Left lung (tissue), 4 donors: ENCODE measurements at regions not wholly inside any gene's neighbourhood (a gene's known extent, or its start where the extent isn't known, plus 50 kb on each side); places are given as distances from the start of the nearest gene placed in this dataset.
"Not testable (repeated sequence)": the region's sequence is repeated elsewhere in the genome, so short reads cannot be mapped to it uniquely, and the experiment has no call there.

Experiments used
- ATAC-seq: fragments of 200-7000 bp; cut with Tn5 transposase; one replicate; pipeline ENCODE4 v1.9.1; 2020; ENCODE audit warnings: moderate library complexity
- DNase-seq, 4 donors: peaks; one replicate each; pipeline ENCODE4 v3.0.0-alpha.2; 2013 to 2020
- H3K27ac ChIP-seq, 2 donors: fragments of 200-600 bp; sonication (generic) in 1 of 2; one replicate each; pipeline versions ENCODE4 v1.5.0 to v1.8.0; 2020 to 2021
- H3K27me3 ChIP-seq, 2 donors: fragments of 200-600 bp; sonication (generic) in 1 of 2; one replicate each; pipeline versions ENCODE4 v1.5.0 to v1.8.0; 2020 to 2021
- H3K36me3 ChIP-seq, 2 donors: fragments of 200-600 bp; sonication (generic) in 1 of 2; one replicate each; pipeline versions ENCODE4 v1.5.0 to v1.8.0; 2020 to 2021
- H3K4me1 ChIP-seq, 2 donors: fragments of 200-600 bp; one replicate each; pipeline ENCODE4 v1.8.0; 2021
- H3K4me3 ChIP-seq, 2 donors: fragments of 200-600 bp; sonication (generic) in 1 of 2; one replicate each; pipeline versions ENCODE4 v1.5.0 to v1.8.0; 2020 to 2021; ENCODE audit warnings: mild to moderate bottlenecking in 1 of 2
- H3K9me3 ChIP-seq, 2 donors: fragments of 200-600 bp; sonication (generic) in 1 of 2; one replicate each; pipeline versions ENCODE4 v1.5.0 to v1.8.0; 2020 to 2021
- CTCF ChIP-seq, 2 donors: fragments of 200-600 bp; sonication (generic) in 1 of 2; IDR thresholded peaks; one replicate each; pipeline versions ENCODE4 v1.5.0 to v1.8.0; 2021; ENCODE audit warnings: antibody characterized with exemption in 2 of 2
- intact Hi-C, 2 donors: fragments of 100-400 bp; cut with DNase I; formaldehyde crosslinking; loops; one replicate each; pipeline versions ENCODE4 v1.11.2 to v1.14.2; 2022
- donor health status: DM: no; HTN: yes; CAD: no.
- donor health status: DM: no; HTN: no; CAD: no.

DNA sequence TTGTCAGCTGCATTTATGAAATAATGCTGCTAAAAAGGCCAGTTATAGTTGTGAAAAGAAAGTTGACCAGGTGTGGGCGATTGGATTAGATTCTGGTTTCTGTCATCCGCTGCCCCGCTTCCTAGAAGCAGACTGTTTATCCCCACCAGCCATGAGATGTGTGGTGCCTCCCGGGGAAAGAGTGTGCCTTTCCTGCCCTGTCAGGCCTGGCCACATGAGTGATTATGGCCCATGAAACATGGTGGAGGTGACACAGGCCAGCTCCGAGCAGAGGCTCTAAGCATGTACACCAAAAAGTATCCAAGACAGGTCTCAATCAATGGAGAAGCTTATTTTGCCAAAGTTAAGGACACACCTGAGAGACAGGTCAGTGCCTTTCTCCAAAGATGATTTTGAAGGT, 85.4 kb upstream of the ABHD2 start:
- no peak for TF ChIP-seq CTCF (IDR thresholded peaks at IDR 0.05)
- no peak for DNase-seq
- intact Hi-C loops: no loop called here
- no peak for ATAC-seq
- Histone ChIP-seq H3K4me1 (peaks cover 0 to 2% of the 10 kb centered on the region in 2 donors), H3K36me3 (no peaks in the 10 kb centered on the region), H3K27ac (peak overlapping the region in 1 of 2 donors; percentile 5), H3K9me3 (no peaks in the 10 kb centered on the region), H3K4me3 (no peak overlapping the region), H3K27me3 (no peaks in the 10 kb centered on the region)

- Histone ChIP-seq H3K4me3 (no peak overlapping the region), H3K9me3 (no peaks in the 10 kb centered on the region), H3K27me3 (no peaks in the 10 kb centered on the region), H3K36me3 (no peaks in the 10 kb centered on the region), H3K4me1 (peaks cover 0 to 2% of the 10 kb centered on the region in 2 donors), H3K27ac (no peak overlapping the region)
- ATAC-seq (peak; percentile 55), DNase-seq (peak in 1 of 4 donors; percentile 21)
- intact Hi-C loops: no loop called here
- TF ChIP-seq CTCF (IDR thresholded peaks at IDR 0.05): peak in 1 of 2 donors; percentile 13
These were observed 84.2 kb upstream of the ABHD2 start for GRCh38 chr15:89003865-89004725.

GRCh38 chr15:89004726-89005030, 83.6 kb upstream of the ABHD2 start:
- no peaks in the 10 kb centered on the region for H3K27me3 ChIP-seq
- H3K4me3 ChIP-seq: no peak overlapping the region
- no peak for ATAC-seq
- TF ChIP-seq CTCF (IDR thresholded peaks at IDR 0.05): no peak
- no peak for DNase-seq
- no peaks in the 10 kb centered on the region for H3K9me3 ChIP-seq
- peaks cover 0 to 2% of the 10 kb centered on the region in 2 donors for H3K4me1 ChIP-seq
- no peaks in the 10 kb centered on the region for H3K36me3 ChIP-seq
- intact Hi-C loops: no loop called here
- H3K27ac ChIP-seq: no peak overlapping the region

GRCh38 chr15:89007527-89007926, 80.7 kb upstream of the ABHD2 start:
- DNase-seq, H3K9me3 ChIP-seq, ATAC-seq, H3K36me3 ChIP-seq, H3K27ac ChIP-seq, H3K27me3 ChIP-seq, intact Hi-C loops, H3K4me1 ChIP-seq, H3K4me3 ChIP-seq: not testable (repeated sequence)

GRCh38 chr15:89007989-89008388, 80.3 kb upstream of the ABHD2 start:
- TF ChIP-seq CTCF (IDR thresholded peaks at IDR 0.05): no peak
- H3K27ac ChIP-seq: no peak overlapping the region
- no peak overlapping the region for H3K4me3 ChIP-seq
- H3K9me3 ChIP-seq: no peaks in the 10 kb centered on the region
- ATAC-seq: no peak
- intact Hi-C loops: no loop called here
- no peaks in the 10 kb centered on the region for H3K36me3 ChIP-seq
- no peaks in the 10 kb centered on the region for H3K4me1 ChIP-seq
- no peaks in the 10 kb centered on the region for H3K27me3 ChIP-seq
- no peak for DNase-seq

DNA sequence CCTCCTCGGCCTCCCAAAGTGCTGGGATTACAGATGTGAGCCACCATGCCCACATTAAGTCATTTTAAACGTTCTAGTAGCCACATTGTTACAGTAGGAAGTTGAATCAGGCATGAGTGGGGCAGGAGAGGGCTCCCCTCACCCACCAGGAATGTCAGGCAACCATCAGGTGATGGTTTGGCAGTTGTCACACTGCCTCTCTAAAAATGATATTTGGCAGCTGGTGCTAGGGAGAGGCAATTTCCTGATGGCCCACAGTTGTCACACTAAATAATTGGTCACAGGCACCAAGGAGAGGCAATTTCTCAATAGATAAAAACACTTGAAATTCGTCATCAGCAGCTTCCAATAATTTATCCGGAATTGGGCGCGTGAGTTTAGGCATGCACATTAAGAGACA, 79.2 kb upstream of the ABHD2 start:
- ATAC-seq: no peak
- Histone ChIP-seq H3K27me3 (no peaks in the 10 kb centered on the region), H3K27ac (no peak overlapping the region), H3K36me3 (no peaks in the 10 kb centered on the region), H3K9me3 (no peaks in the 10 kb centered on the region), H3K4me1 (no peaks in the 10 kb centered on the region), H3K4me3 (no peak overlapping the region)
- DNase-seq: no peak
- intact Hi-C loops: no loop called here
- TF ChIP-seq CTCF (IDR thresholded peaks at IDR 0.05): no peak
